DND-41 (cell line): ENCODE measurements at regions not wholly inside any gene's neighbourhood (a gene's known extent, or its start where the extent isn't known, plus 50 kb on each side); places are given as distances from the start of the nearest gene placed in this dataset.

Experiments
- CTCF ChIP-seq: IDR thresholded peaks from 2 replicates; pipeline ENCODE4 v1.5.1; 2012; ENCODE audit warnings: borderline replicate concordance, low read length, moderate library complexity, mild to moderate bottlenecking; ENCODE audit not compliant: poor library complexity, severe bottlenecking; ENCODE audit errors: extremely low read depth
- EZH2 ChIP-seq: IDR thresholded peaks from 3 replicates; pipeline ENCODE4 v1.6.1; 2012; ENCODE audit warnings: borderline replicate concordance, low read depth, mild to moderate bottlenecking, moderate library complexity, low read length, inconsistent platforms; ENCODE audit not compliant: severe bottlenecking

GRCh38 chrX:5236096-5236495 lies 992.6 kb downstream of the NLGN4X start:
- TF ChIP-seq EZH2 (no peak), CTCF (peak; percentile 41)
